Effector memory CD8-positive, alpha-beta T cell (primary cell): ENCODE measurements at regions not wholly inside any gene's neighbourhood (a gene's known extent, or its start where the extent isn't known, plus 50 kb on each side); places are given as distances from the start of the nearest gene placed in this dataset.

Experiments
- ATAC-seq: fragments of 150-1000 bp; cut with Tn5 transposase; replicated peaks from 2 replicates; pipeline ENCODE4 v1.10.0; 2021; ENCODE audit warnings: mild to moderate bottlenecking, moderate library complexity
- DNase-seq, 3 experiments: peaks; one replicate each; pipeline ENCODE4 v3.0.0; 2021
- H3K27ac Mint-ChIP-seq, 2 donors: one replicate each; pipeline ENCODE4 v1.8.0; 2022; ENCODE audit warnings: mild to moderate bottlenecking in 2 of 2, mixed read lengths in 2 of 2, moderate library complexity in 2 of 2
- H3K27me3 Mint-ChIP-seq, 2 donors: one replicate each; pipeline ENCODE4 v1.8.0; 2022; ENCODE audit warnings: mixed read lengths in 2 of 2
- H3K36me3 Mint-ChIP-seq: one replicate; pipeline ENCODE4 v1.8.0; 2022; ENCODE audit warnings: mild to moderate bottlenecking, moderate library complexity, mixed read lengths; ENCODE audit not compliant: insufficient read depth
- H3K4me1 Mint-ChIP-seq, 2 donors: one replicate each; pipeline ENCODE4 v1.8.0; 2022; ENCODE audit warnings: low read depth in 2 of 2, mixed read lengths in 2 of 2
- H3K4me3 Mint-ChIP-seq, 2 donors: one replicate each; pipeline ENCODE4 v1.8.0; 2022; ENCODE audit warnings: mild to moderate bottlenecking in 2 of 2, mixed read lengths in 2 of 2, moderate library complexity in 2 of 2
- H3K9me3 Mint-ChIP-seq, 2 donors: one replicate each; pipeline ENCODE4 v1.8.0; 2022; ENCODE audit warnings: mixed read lengths in 2 of 2

GRCh38 chr7:111676167-111676566 is 113.9 kb upstream of the IMMP2L start:
- H3K27ac Mint-ChIP-seq: no peak overlapping the region
- H3K27me3 Mint-ChIP-seq: peaks cover 10 to 14% of the 10 kb centered on the region in 2 donors
- H3K4me1 Mint-ChIP-seq: no peaks in the 10 kb centered on the region
- no peak for DNase-seq
- no peaks in the 10 kb centered on the region for H3K36me3 Mint-ChIP-seq
- no peaks in the 10 kb centered on the region for H3K9me3 Mint-ChIP-seq
- ATAC-seq: no peak
- H3K4me3 Mint-ChIP-seq: no peak overlapping the region

- Mint-ChIP-seq H3K9me3 (no peaks in the 10 kb centered on the region), H3K4me3 (no peak overlapping the region), H3K4me1 (no peaks in the 10 kb centered on the region), H3K27me3 (peaks cover 19 to 24% of the 10 kb centered on the region in 2 donors), H3K27ac (no peak overlapping the region), H3K36me3 (no peaks in the 10 kb centered on the region)
- no peak for ATAC-seq
- DNase-seq: no peak
Measured at GRCh38 chr7:111672901-111673300, 110.6 kb upstream of the IMMP2L start.

- Mint-ChIP-seq H3K27ac (no peak overlapping the region), H3K27me3 (peaks cover 22 to 25% of the 10 kb centered on the region in 2 donors), H3K9me3 (no peaks in the 10 kb centered on the region), H3K36me3 (no peaks in the 10 kb centered on the region), H3K4me3 (no peak overlapping the region), H3K4me1 (no peaks in the 10 kb centered on the region)
- no peak for ATAC-seq
- no peak for DNase-seq
Measured at GRCh38 chr7:111671927-111672326, 109.6 kb upstream of the IMMP2L start.

GRCh38 chr7:111668711-111669110 is 106.4 kb upstream of the IMMP2L start:
- ATAC-seq: no peak
- H3K9me3 Mint-ChIP-seq: no peaks in the 10 kb centered on the region
- DNase-seq: no peak
- peaks cover 24 to 25% of the 10 kb centered on the region in 2 donors for H3K27me3 Mint-ChIP-seq
- no peak overlapping the region for H3K27ac Mint-ChIP-seq
- H3K4me1 Mint-ChIP-seq: no peaks in the 10 kb centered on the region
- no peak overlapping the region for H3K4me3 Mint-ChIP-seq
- H3K36me3 Mint-ChIP-seq: no peaks in the 10 kb centered on the region

- no peaks in the 10 kb centered on the region for H3K36me3 Mint-ChIP-seq
- H3K4me3 Mint-ChIP-seq: no peak overlapping the region
- no peak overlapping the region for H3K27ac Mint-ChIP-seq
- DNase-seq (no peak), ATAC-seq (no peak)
- H3K9me3 Mint-ChIP-seq: no peaks in the 10 kb centered on the region
- peaks cover 17 to 20% of the 10 kb centered on the region in 2 donors for H3K27me3 Mint-ChIP-seq
- no peaks in the 10 kb centered on the region for H3K4me1 Mint-ChIP-seq
Measured at GRCh38 chr7:111667488-111667887, 105.2 kb upstream of the IMMP2L start.

- Mint-ChIP-seq H3K9me3 (peaks cover 0 to 7% of the 10 kb centered on the region in 2 donors), H3K36me3 (no peaks in the 10 kb centered on the region), H3K4me1 (no peaks in the 10 kb centered on the region), H3K27ac (no peak overlapping the region), H3K27me3 (peaks cover 15 to 18% of the 10 kb centered on the region in 2 donors), H3K4me3 (no peak overlapping the region)
- DNase-seq: no peak
- ATAC-seq: no peak
Measured at GRCh38 chr7:111666260-111666659, 104.0 kb upstream of the IMMP2L start.

- no peak for DNase-seq
- no peaks in the 10 kb centered on the region for H3K4me1 Mint-ChIP-seq
- H3K36me3 Mint-ChIP-seq: no peaks in the 10 kb centered on the region
- no peak overlapping the region for H3K4me3 Mint-ChIP-seq
- H3K27ac Mint-ChIP-seq: no peak overlapping the region
- peaks cover 7 to 12% of the 10 kb centered on the region in 2 donors for H3K27me3 Mint-ChIP-seq
- peaks cover 3 to 7% of the 10 kb centered on the region in 2 donors for H3K9me3 Mint-ChIP-seq
- no peak for ATAC-seq
Measured at GRCh38 chr7:111663771-111664170, 101.5 kb upstream of the IMMP2L start.

GRCh38 chr7:111662386-111662785 is 100.1 kb upstream of the IMMP2L start:
- DNase-seq (no peak), ATAC-seq (no peak)
- H3K9me3 Mint-ChIP-seq: peaks cover 3 to 7% of the 10 kb centered on the region in 2 donors
- H3K27me3 Mint-ChIP-seq: peaks cover 7 to 12% of the 10 kb centered on the region in 2 donors
- H3K4me3 Mint-ChIP-seq: no peak overlapping the region
- H3K4me1 Mint-ChIP-seq: no peaks in the 10 kb centered on the region
- H3K36me3 Mint-ChIP-seq: no peaks in the 10 kb centered on the region
- no peak overlapping the region for H3K27ac Mint-ChIP-seq

GRCh38 chr7:111660478-111660877 is 98.2 kb upstream of the IMMP2L start:
- no peaks in the 10 kb centered on the region for H3K4me1 Mint-ChIP-seq
- no peak overlapping the region for H3K4me3 Mint-ChIP-seq
- no peak overlapping the region for H3K27ac Mint-ChIP-seq
- peaks cover 0 to 6% of the 10 kb centered on the region in 2 donors for H3K27me3 Mint-ChIP-seq
- DNase-seq (no peak), ATAC-seq (no peak)
- peaks cover 3 to 7% of the 10 kb centered on the region in 2 donors for H3K9me3 Mint-ChIP-seq
- H3K36me3 Mint-ChIP-seq: no peaks in the 10 kb centered on the region

GRCh38 chr7:111658546-111658945 is 96.3 kb upstream of the IMMP2L start:
- DNase-seq: no peak
- Mint-ChIP-seq H3K4me3 (no peak overlapping the region), H3K9me3 (peaks cover 3 to 7% of the 10 kb centered on the region in 2 donors), H3K27ac (no peak overlapping the region), H3K36me3 (no peaks in the 10 kb centered on the region), H3K27me3 (peaks cover 0 to 6% of the 10 kb centered on the region in 2 donors), H3K4me1 (no peaks in the 10 kb centered on the region)
- ATAC-seq: no peak

GRCh38 chr7:111657018-111657417 is 94.7 kb upstream of the IMMP2L start:
- H3K36me3 Mint-ChIP-seq: no peaks in the 10 kb centered on the region
- no peak overlapping the region for H3K27ac Mint-ChIP-seq
- peaks cover 0 to 6% of the 10 kb centered on the region in 2 donors for H3K27me3 Mint-ChIP-seq
- H3K4me3 Mint-ChIP-seq: no peak overlapping the region
- peaks cover 5 to 7% of the 10 kb centered on the region in 2 donors for H3K9me3 Mint-ChIP-seq
- DNase-seq (no peak), ATAC-seq (no peak)
- H3K4me1 Mint-ChIP-seq: no peaks in the 10 kb centered on the region

GRCh38 chr7:111654343-111654742 is 92.1 kb upstream of the IMMP2L start:
- ATAC-seq (no peak), DNase-seq (no peak)
- peaks cover 0 to 1% of the 10 kb centered on the region in 2 donors for H3K9me3 Mint-ChIP-seq
- H3K36me3 Mint-ChIP-seq: no peaks in the 10 kb centered on the region
- no peaks in the 10 kb centered on the region for H3K4me1 Mint-ChIP-seq
- no peak overlapping the region for H3K27ac Mint-ChIP-seq
- H3K4me3 Mint-ChIP-seq: no peak overlapping the region
- no peaks in the 10 kb centered on the region for H3K27me3 Mint-ChIP-seq

- Mint-ChIP-seq H3K4me3 (no peak overlapping the region), H3K9me3 (peaks cover 0 to 1% of the 10 kb centered on the region in 2 donors), H3K36me3 (no peaks in the 10 kb centered on the region), H3K4me1 (no peaks in the 10 kb centered on the region), H3K27me3 (no peaks in the 10 kb centered on the region), H3K27ac (no peak overlapping the region)
- ATAC-seq (no peak), DNase-seq (no peak)
Measured at GRCh38 chr7:111653846-111654245, 91.6 kb upstream of the IMMP2L start.

- Mint-ChIP-seq H3K4me1 (no peaks in the 10 kb centered on the region), H3K27me3 (peaks cover 5 to 14% of the 10 kb centered on the region in 2 donors), H3K9me3 (peaks cover 0 to 1% of the 10 kb centered on the region in 2 donors), H3K27ac (no peak overlapping the region), H3K4me3 (no peak overlapping the region), H3K36me3 (no peaks in the 10 kb centered on the region)
- ATAC-seq (no peak), DNase-seq (no peak)
Measured at GRCh38 chr7:111650456-111650999, 88.2 kb upstream of the IMMP2L start.
